ES-I3 (cell line): ENCODE measurements at regions not wholly inside any gene's neighbourhood (a gene's known extent, or its start where the extent isn't known, plus 50 kb on each side); places are given as distances from the start of the nearest gene placed in this dataset.

Experiments
- H3K36me3 ChIP-seq: 2 replicates; pipeline ENCODE4 v1.6.1; 2013; ENCODE audit warnings: mild to moderate bottlenecking, low read length, control low read depth, moderate library complexity; ENCODE audit not compliant: insufficient read depth
- H3K4me1 ChIP-seq: 2 replicates; pipeline ENCODE4 v1.6.1; 2013; ENCODE audit warnings: mild to moderate bottlenecking, control low read depth, low read length; ENCODE audit not compliant: insufficient read depth
- H3K9ac ChIP-seq: 2 replicates; pipeline ENCODE4 v1.6.1; 2013; ENCODE audit warnings: low read depth, mild to moderate bottlenecking, low read length, moderate library complexity
- H3K9me3 ChIP-seq: 2 replicates; pipeline ENCODE4 v1.6.1; 2013; ENCODE audit warnings: mild to moderate bottlenecking, low read length, moderate library complexity; ENCODE audit not compliant: control insufficient read depth, insufficient read depth

DNA sequence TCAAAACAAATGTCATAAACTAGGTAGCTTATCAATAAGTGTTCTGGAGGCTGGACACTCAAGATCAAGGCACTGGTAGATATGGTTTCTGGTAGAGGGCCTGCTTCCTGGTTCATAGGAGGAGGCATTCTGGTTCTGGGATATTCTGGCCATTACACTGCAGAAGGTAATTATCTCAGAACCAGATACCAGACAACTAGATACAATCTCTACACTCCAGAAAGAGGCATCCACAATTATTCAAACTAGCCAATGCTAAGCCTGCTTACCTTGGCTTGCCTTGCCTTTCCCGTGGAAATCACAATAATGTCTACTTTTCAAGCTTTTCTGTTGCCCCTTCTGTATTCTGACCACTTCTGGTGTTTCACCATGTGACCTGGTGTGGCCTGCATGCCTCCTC lies 785.2 kb upstream of the GYPC start:
- Histone ChIP-seq H3K4me1 (peaks cover 3% of the 10 kb centered on the region; the same call in 1 of the 2 replicates), H3K9ac (no peak overlapping the region), H3K9me3 (no peaks in the 10 kb centered on the region), H3K36me3 (no peaks in the 10 kb centered on the region)

DNA sequence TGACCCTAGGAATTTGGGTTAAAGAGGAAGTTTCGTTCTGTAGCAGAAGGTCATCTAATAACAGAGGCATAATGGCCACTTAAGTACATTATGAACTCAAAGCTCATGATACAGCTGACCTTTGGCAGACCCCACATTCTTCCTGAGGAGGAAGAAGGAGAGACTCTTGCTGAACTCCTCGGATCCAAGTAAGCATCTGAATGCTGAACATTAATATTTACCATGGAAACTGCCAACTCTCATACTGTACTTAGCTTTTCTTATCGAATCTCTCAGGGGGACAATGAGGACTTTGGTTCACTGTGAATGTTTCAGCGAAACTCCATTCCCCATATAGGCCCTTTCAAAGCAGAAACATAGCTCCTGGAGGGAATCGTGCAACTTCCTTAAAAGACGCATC lies 781.4 kb upstream of the GYPC start:
- Histone ChIP-seq H3K4me1 (peaks cover 3% of the 10 kb centered on the region; the same call in 1 of the 2 replicates), H3K9ac (no peak overlapping the region), H3K9me3 (no peaks in the 10 kb centered on the region), H3K36me3 (no peaks in the 10 kb centered on the region)

DNA sequence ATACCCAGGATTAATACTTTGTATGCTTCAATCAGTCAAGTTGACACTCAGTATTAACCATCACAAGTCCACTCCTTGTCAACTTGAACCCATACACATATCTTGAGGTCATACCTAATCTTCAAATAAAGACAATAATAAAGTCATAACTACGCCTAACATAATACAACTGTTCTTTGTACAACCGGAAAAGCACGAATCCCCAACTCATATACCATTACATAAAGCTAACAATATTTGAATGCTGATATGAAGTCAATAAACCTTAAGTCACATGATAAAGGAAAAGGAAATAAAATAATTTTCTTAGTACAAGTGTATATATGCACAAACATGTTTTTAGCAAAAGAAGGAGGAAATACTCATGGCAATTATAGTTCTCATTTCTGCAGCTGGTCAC lies 770.6 kb upstream of the GYPC start:
- Histone ChIP-seq H3K36me3 (no peaks in the 10 kb centered on the region), H3K4me1 (no peaks in the 10 kb centered on the region), H3K9me3 (no peaks in the 10 kb centered on the region), H3K9ac (no peak overlapping the region)

DNA sequence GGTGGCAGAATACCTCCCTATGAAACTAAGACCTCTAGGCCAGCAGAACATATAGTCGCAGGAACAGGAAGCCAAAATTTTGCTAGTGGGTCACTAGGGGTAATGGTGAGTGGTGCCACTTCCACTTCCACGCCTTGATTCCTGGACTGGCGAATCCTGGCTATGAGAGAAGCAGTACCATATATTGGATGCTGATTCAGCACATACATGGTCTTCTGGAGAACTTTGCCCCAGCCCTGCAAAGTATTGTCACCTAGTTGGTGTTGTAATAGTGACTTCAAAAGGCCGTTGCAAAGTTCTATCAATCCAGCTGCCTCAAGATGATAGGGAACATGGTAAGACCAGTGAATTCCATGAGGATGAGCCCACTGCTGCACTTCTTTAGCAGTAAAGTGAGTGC lies 769.8 kb upstream of the GYPC start:
- H3K9me3 ChIP-seq, result no peaks in the 10 kb centered on the region
- H3K36me3 ChIP-seq, result no peaks in the 10 kb centered on the region
- H3K4me1 ChIP-seq, result no peaks in the 10 kb centered on the region
- H3K9ac ChIP-seq, result no peak overlapping the region

DNA sequence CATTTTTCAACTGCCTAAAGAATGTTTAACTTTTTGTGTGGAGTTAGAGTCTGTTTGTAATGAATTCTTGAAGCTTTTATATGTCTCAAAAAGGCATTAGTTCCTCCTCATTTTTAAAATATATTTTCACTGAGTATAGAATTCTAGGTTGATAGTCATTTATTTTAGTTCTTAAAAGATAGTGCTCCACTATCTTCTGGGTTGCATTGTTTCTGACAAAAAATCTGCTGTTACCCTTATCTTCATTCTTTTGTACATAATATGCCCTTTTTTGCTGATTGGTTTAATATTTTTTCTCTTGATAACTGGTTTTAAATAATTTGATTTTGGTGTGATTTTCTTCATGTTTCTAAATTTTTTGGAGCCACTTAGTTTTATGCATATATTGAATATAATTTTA lies 754.7 kb upstream of the GYPC start:
- Histone ChIP-seq H3K36me3 (no peaks in the 10 kb centered on the region), H3K4me1 (no peaks in the 10 kb centered on the region), H3K9me3 (no peaks in the 10 kb centered on the region), H3K9ac (no peak overlapping the region)

DNA sequence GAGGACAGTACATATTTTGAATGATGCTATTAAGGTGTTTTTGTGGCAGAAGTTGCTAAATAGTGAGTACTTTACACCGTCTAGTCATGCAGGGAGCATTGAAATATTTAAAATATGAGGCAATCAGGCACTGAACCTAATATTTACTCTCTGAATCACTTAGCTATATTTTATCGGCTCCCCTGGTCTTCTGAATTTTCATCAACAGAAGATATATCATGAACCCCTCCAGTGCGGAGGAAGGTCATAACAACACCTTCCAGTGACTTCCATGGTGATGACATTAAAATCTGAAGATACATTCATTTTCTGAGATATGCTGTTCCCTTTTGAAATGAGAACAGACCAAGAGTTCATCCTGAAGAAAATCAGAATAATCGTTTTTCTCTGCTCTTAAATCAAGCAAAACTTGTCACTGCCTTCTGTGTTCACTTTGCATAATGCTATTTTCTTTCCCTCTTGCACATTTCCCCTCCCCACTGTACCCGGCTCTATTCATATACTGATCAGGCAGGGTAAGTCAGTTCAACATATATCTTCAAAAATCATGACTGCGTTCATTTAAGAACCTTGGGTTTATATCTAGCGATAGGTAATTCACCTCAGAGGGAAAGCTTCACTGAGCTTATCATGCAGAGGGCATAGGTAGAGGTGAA lies 729.9 kb upstream of the GYPC start:
- Histone ChIP-seq H3K9me3 (no peaks in the 10 kb centered on the region), H3K9ac (no peak overlapping the region), H3K4me1 (no peaks in the 10 kb centered on the region), H3K36me3 (no peaks in the 10 kb centered on the region)

DNA sequence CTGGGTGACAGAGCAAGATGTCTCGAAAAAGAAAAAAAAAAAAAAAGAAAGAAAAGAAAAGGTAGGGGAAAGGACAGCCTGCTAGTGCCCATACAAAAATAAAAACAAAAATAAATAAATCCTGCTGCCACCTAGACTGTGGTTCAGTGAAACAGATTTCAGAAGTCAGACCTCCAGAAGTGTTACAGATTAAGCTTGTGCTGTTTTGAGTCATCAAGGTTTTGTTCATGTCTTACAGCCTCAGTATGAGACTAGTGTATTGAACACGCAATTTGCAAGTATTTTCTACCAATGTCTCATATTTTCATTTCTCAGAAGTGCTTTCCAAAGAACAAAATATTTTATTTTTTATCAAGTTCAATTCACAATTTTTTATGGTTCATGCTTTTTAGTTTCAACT lies 720.4 kb upstream of the GYPC start:
- H3K36me3 ChIP-seq, result no peaks in the 10 kb centered on the region
- no peaks in the 10 kb centered on the region for H3K4me1 ChIP-seq
- H3K9me3 ChIP-seq, result no peaks in the 10 kb centered on the region
- H3K9ac ChIP-seq, result no peak overlapping the region

DNA sequence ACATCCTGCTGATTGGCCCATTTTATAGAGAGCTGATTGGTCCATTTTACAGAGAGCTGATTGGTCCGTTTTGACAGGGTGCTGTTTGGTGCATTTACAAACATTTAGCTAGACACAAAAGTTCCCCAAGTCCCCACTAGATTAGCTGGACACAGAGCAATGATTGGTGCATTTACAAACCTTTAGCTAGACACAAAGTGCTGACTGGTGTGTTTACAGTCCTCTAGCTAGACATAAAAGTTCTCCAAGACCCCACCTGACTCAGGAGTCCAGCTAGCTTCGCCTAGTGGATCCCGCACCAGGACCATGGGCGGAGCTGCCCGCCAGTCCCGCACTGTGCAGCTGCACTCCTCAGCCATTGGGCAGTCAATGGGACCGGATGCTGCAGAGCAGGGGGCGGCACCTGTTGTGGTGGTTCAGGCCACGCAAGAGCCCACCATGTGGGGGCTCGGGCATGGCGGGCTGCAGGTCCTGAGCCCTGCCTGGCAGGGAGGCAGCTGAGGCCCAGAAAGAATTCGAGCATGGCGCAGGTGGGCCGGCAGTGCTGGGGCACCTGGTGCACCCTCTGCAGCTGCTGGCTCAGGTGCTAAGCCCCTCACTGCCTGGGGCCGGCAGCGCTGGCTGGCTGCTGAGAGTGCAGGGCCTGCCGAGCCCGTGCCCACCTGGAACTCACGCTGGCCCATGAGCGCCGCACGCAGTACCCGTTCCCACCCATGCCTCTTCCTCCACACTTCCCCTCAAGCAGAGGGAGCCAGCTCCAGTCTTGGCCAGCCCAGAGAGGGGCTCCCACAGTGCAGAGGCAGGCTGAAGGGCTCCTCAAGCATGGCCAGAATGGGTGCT lies 713.2 kb upstream of the GYPC start:
- H3K9me3 ChIP-seq, result no peaks in the 10 kb centered on the region; the same call in 1 of the 2 replicates
- H3K4me1 ChIP-seq, result no peaks in the 10 kb centered on the region
- H3K36me3 ChIP-seq, result no peaks in the 10 kb centered on the region
- H3K9ac ChIP-seq, result no peak overlapping the region

DNA sequence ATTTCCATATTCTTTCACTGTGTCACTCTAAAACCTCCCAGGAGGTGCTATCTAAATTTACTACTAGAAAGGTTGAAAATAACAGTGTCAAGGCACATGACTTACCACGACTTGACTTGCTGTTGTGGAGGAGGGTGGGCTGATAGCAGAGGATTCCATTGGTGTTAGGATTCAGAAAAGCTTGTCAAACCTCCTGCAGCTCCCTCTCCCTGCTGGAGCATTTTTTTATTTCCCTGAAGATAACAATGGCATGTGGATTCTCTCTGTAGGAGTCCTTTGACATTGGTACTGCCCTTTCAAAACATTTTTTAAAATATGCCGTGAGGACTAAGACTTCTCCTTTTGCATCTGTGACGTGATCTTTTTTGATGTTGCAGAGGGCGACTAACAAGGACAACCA lies 696.9 kb upstream of the GYPC start:
- H3K36me3 ChIP-seq, result no peaks in the 10 kb centered on the region
- no peak overlapping the region for H3K9ac ChIP-seq
- H3K9me3 ChIP-seq, result 0 out of 2 replicates have a peak, but pooled peaks cover 3% of the 10 kb centered on the region
- H3K4me1 ChIP-seq, result peaks cover 8% of the 10 kb centered on the region; the same call in 1 of the 2 replicates

DNA sequence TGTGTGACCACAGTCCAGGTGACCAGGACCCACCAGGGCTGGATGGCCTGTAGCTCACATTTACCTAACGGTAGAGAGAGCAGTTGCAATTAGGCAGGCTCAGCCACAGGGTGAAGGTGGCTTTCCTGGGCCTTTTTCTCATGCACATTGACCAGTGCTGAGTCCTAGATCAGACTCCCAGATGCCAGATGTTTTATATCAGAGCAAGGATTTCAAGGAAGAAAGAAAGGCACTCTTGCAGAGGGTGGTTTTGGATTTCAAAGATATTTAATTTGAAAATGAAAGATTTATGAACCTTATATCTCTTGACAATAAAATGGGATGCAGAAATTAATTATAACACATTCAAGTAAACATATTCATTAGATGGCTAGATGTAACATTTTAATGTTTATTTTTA lies 694.2 kb upstream of the GYPC start:
- no peaks in the 10 kb centered on the region for H3K36me3 ChIP-seq
- H3K4me1 ChIP-seq, result peaks cover 8% of the 10 kb centered on the region; the same call in 1 of the 2 replicates
- H3K9ac ChIP-seq, result no peak overlapping the region
- no peaks in the 10 kb centered on the region for H3K9me3 ChIP-seq

DNA sequence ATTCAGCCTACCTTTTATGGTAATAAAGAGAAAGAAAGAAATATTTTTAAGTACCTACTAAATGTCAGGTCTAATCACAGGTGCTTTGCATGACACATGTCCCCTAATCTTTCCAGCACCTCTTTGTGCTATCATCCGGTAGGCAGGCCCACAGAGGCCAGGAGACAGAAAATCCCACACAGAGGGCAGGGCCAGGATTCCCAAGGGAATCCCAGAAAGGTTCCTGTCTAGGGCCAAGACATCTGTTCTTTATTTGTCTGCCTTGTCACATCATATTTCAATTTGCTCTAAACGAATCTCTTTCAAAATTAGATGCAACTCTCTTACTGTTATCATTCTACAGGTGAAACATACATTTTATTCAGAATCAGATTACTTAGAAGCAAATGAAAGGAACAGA lies 676.1 kb upstream of the GYPC start:
- H3K36me3 ChIP-seq, result no peaks in the 10 kb centered on the region
- no peaks in the 10 kb centered on the region for H3K4me1 ChIP-seq
- H3K9me3 ChIP-seq, result no peaks in the 10 kb centered on the region
- H3K9ac ChIP-seq, result no peak overlapping the region

DNA sequence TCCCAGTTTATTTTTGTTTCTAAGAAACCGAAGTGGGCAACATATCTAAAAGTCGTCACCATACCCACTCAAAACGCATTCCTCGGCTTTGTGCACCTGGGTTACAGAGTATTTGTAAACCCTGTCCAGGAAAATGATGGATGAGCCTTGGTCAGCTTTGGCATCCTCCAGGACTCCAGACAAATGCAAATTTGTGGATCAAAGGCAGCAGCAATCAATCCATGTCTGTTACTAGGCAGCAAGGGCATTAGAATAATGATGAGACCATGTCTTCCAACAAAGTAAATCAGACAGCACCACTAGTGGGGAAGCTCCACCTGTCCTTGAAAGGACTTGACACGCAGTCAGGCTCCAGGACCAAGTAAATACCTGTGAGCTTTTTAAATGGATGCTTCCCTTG lies 672.6 kb upstream of the GYPC start:
- Histone ChIP-seq H3K9ac (no peak overlapping the region), H3K9me3 (no peaks in the 10 kb centered on the region), H3K4me1 (no peaks in the 10 kb centered on the region), H3K36me3 (no peaks in the 10 kb centered on the region)

DNA sequence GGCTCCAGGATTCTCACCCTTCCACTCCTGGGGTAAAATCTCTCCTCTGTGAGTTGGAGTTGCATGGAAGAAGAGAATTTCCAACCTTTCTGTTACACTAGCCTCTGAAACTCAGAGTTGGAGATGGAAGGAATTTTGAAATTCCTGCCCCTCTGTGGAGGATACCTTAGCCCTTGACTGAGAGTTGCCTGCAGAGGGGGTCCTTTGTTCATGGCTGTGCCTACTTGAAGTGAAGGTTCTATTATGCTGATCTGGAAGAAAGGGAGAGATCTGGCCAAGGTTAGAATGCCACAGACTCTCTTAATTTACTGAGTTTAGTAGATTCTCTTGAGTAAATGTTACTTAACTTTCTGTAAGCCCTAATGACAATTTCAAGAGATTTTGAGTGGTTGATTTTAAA lies 626.6 kb upstream of the GYPC start:
- Histone ChIP-seq H3K9ac (no peak overlapping the region), H3K36me3 (no peaks in the 10 kb centered on the region), H3K9me3 (no peaks in the 10 kb centered on the region), H3K4me1 (peaks cover 12% of the 10 kb centered on the region; the same call in 1 of the 2 replicates)

DNA sequence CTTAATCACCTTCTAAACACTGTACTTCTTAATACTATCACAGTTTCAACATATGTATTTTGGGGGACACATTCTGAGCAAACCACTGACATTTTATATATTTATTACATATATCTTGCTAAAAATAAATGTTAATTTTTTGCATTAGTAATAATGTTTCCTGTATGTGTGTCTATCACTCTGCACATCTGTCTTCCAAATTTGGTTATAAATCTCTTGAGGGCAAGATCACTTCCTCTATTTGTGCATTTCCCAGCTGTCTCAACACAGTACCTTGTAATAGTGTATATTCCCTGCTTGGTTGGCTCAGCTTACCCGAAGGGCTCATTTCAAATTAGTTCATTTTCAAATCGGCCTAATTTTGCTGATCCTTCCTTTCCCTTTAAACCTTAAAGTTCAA lies 617.1 kb upstream of the GYPC start:
- Histone ChIP-seq H3K4me1 (no peaks in the 10 kb centered on the region), H3K9ac (no peak overlapping the region), H3K36me3 (no peaks in the 10 kb centered on the region), H3K9me3 (no peaks in the 10 kb centered on the region)

DNA sequence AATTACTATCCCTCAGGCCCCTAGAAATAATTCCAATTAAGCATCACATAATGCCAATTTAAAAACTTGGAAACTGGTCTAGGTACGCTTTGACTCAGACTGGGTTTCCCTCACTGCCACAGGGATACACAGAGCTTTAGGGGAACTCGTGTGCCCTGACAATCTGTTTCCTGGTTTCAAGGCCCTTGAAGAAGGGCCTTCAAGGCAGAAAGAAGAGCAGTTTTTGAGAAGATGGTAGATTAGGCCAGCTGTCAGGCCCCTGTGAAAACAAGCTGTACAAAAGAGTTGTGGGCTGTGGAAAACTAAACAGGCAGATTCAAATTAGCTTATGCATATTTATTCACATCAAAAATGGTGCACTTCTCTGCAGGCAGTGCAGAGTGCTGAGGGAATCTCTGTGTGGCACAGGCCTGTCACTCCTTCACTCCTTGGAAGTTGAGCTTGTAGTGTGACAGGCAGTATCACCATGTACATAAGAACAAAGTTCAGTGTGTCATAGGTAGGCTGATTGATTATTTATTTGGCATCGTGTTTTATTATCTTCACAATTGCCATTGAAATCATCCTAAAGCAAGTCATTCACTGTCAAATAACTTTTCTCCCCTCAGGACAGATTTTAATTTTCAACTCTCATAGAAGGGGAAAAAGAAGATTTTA lies 614.4 kb upstream of the GYPC start:
- Histone ChIP-seq H3K4me1 (no peaks in the 10 kb centered on the region), H3K9me3 (no peaks in the 10 kb centered on the region), H3K9ac (no peak overlapping the region), H3K36me3 (no peaks in the 10 kb centered on the region)
